Fibroblast of mammary gland (primary cell): ENCODE measurements at regions not wholly inside any gene's neighbourhood (a gene's known extent, or its start where the extent isn't known, plus 50 kb on each side); places are given as distances from the start of the nearest gene placed in this dataset.
"Not testable (repeated sequence)": the region's sequence is repeated elsewhere in the genome, so short reads cannot be mapped to it uniquely, and the experiment has no call there.

Source experiments
- DNase-seq: peaks from one replicate; pipeline ENCODE4 v3.0.0-alpha.2; 2010; ENCODE audit warnings: low read depth
- H3K4me3 ChIP-seq: 2 replicates; pipeline ENCODE4 v1.5.1; 2011; ENCODE audit warnings: low read depth, mild to moderate bottlenecking, low read length, moderate library complexity; ENCODE audit not compliant: control insufficient read depth
- TF ChIP-seq, protein P1 (sequence below): conservative IDR thresholded peaks from 2 replicates; pipeline ENCODE4 v1.5.1; 2011; ENCODE audit warnings: low read depth, low read length, inconsistent platforms; ENCODE audit not compliant: control insufficient read depth, insufficient read depth

GRCh38 chr22:49009359-49010063, 818.2 kb downstream of the BRD1 start:
- no peak overlapping the region for H3K4me3 ChIP-seq
- TF ChIP-seq, protein P1, sequence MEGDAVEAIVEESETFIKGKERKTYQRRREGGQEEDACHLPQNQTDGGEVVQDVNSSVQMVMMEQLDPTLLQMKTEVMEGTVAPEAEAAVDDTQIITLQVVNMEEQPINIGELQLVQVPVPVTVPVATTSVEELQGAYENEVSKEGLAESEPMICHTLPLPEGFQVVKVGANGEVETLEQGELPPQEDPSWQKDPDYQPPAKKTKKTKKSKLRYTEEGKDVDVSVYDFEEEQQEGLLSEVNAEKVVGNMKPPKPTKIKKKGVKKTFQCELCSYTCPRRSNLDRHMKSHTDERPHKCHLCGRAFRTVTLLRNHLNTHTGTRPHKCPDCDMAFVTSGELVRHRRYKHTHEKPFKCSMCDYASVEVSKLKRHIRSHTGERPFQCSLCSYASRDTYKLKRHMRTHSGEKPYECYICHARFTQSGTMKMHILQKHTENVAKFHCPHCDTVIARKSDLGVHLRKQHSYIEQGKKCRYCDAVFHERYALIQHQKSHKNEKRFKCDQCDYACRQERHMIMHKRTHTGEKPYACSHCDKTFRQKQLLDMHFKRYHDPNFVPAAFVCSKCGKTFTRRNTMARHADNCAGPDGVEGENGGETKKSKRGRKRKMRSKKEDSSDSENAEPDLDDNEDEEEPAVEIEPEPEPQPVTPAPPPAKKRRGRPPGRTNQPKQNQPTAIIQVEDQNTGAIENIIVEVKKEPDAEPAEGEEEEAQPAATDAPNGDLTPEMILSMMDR: no peak
- no peak for DNase-seq

GRCh38 chr22:49008682-49009235, 818.9 kb downstream of the BRD1 start:
- TF ChIP-seq, protein P1: no peak
- no peak overlapping the region for H3K4me3 ChIP-seq
- no peak for DNase-seq

DNA sequence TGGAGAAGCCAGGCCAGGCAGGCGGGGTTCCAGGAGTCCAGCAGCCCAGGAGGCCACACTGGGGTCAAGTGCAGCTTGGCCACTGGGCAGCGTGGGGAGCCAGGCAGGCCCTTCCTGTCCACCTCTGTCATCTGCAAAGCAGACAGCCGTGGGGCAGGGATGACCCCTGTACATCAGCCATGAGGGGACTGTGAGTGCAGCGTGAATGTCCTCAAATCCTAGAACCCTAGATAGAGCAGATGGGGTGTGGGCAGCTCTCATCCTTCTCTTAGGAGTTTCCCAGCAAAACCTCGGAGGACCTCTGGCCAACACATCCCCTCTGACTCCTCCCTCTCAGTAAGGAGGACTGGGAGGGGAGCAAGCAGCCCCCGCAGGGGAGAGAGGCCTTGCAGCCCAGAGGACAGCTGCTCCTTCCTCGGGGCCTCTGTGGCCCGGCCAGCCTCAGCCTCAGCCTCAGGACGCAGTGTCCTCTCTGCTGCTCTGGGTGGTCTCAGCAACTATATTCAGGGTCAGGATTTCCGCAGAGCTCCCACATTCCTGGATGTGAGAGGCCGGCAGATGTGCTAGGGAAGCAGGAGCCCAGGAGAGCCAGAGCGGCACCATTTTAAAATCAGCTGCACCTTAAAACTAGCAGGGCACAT, 820.5 kb downstream of the BRD1 start:
- no peak overlapping the region for H3K4me3 ChIP-seq
- TF ChIP-seq, protein P1: no peak
- DNase-seq: no peak

- TF ChIP-seq, protein P1: no peak
- no peak for DNase-seq
- no peak overlapping the region for H3K4me3 ChIP-seq
These were observed 821.3 kb downstream of the BRD1 start for GRCh38 chr22:49006207-49007012.

DNA sequence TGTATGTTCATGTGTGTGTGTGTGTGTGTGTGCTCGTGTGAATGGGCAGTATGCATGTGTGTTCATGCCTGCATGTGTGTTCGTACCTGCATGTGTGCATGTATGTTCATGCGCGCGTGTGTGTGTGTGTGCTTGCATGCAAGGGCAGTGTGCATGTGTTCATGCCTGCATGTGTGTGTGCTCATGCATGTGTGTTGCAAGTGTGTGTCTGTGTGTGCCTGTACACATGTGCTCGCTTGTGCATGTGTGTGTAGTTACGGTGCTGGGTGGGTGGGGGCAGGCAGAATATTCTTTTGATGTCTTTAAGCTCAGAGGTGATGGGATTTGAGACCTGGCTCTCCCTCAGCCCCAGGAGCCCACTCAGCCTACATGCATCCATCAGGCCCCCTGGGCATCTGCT, 822.1 kb downstream of the BRD1 start:
- no peak for DNase-seq
- TF ChIP-seq, protein P1: no peak
- no peak overlapping the region for H3K4me3 ChIP-seq

GRCh38 chr22:49004484-49005399, 822.9 kb downstream of the BRD1 start:
- H3K4me3 ChIP-seq: no peak overlapping the region
- TF ChIP-seq, protein P1: no peak

GRCh38 chr22:48997605-48998004, 830.1 kb downstream of the BRD1 start:
- not testable (repeated sequence) for DNase-seq, H3K4me3 ChIP-seq

More at GRCh38 chr22:49004484-49005399, 822.9 kb downstream of the BRD1 start:
- no peak for DNase-seq
